GM12874 (cell line): ENCODE measurements at regions not wholly inside any gene's neighbourhood (a gene's known extent, or its start where the extent isn't known, plus 50 kb on each side); places are given as distances from the start of the nearest gene placed in this dataset.

Experiments used
- CTCF ChIP-seq: IDR thresholded peaks from 2 replicates; pipeline ENCODE4 v1.5.1; 2011; ENCODE audit warnings: low read depth, mild to moderate bottlenecking, control low read depth, low read length, moderate library complexity; ENCODE audit not compliant: insufficient read depth

- TF ChIP-seq CTCF, result no peak
Observed at GRCh38 chr2:67571785-67572718, 174.9 kb downstream of the ETAA1 start.

GRCh38 chr2:67572721-67573435, 175.7 kb downstream of the ETAA1 start:
- TF ChIP-seq CTCF, result no peak

DNA sequence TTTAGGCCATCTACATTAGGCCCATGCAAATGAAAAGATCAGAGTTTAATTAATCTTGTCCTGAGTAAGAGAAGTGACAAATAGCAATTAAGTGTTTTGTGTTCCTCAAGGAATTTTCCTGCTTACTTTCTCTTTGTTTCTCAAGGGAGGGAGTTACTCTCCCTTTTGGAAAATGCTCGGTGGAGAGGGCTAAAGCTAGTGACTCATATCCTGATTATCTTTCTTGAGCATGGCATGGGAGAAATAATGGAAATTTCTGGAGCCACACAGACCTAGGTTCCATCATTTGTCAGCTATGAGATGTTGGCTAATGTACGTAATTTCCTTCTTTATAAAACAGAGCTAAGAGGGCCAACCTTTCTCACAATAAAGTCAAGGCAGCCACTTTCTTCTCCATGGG, 177.1 kb downstream of the ETAA1 start:
- TF ChIP-seq CTCF, result no peak

GRCh38 chr2:67576226-67576625, 179.1 kb downstream of the ETAA1 start:
- TF ChIP-seq CTCF, result no peak

DNA sequence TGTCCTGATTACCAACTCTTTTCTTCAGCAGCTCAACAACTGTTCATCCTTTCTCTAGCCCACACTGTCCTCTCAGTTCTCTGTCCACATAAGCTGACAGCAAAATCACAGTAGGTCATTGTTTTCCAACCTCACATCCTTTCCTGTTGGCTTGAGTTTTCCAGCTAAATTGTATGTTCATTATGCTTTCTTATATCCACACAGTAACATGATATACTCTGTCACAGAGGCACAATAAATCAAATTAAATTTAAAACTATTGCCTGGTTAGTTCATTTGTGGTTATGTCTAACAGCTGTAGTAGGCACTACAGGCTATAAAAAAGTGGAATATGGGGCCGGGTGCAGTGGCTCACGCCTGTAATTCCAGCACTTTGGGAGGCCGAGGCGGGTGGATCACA, 179.9 kb downstream of the ETAA1 start:
- no peak for TF ChIP-seq CTCF

GRCh38 chr2:67579216-67579615, 182.1 kb downstream of the ETAA1 start:
- no peak for TF ChIP-seq CTCF

DNA sequence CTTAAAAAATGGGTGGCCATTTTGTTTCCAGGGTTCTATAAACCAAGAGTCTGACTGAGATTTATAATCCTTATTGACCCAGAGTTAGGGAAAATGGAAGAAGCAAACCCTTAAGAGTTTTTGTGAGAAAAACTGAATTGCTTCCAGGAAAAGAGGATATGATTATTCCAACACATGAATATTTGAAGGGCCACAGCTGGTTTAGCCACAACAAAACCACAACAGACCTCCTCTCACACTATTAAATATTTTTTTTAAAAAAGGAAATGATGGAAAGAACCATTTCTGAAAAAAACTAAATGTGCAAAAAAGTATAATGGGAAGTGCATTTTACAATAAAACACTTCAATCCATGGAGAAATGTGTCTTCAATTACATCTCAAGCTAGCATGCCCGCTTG, 182.7 kb downstream of the ETAA1 start:
- no peak for TF ChIP-seq CTCF
